ENCODE measurements at regions not wholly inside any gene's neighbourhood (a gene's known extent, or its start where the extent isn't known, plus 50 kb on each side); places are given as distances from the start of the nearest gene placed in this dataset.
"Not testable (repeated sequence)": the region's sequence is repeated elsewhere in the genome, so short reads cannot be mapped to it uniquely, and the experiment has no call there.

DNA sequence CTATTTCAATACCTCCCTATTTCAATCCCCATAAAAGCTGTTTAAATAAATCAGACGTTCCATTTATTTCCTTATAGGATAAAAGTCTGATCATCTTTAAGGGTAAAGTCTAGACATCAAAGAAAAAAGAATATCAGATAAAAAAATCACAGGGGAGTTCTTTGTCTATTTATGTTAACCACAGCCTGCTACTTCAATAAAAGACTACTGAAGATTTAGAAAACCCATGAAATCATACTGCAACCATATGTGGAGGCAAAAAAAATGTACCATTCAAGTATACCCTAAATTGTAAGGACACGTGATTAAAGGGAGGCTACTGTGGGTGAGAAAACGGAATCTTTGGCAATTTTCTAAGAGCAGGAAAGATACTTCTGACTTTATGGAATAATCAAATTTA is 108.2 kb upstream of the TNFSF4 start:
- Mint-ChIP-seq H3K4me3 (no peak overlapping the region), H3K36me3 (ENCODE audit: low read depth) (no peaks in the 10 kb centered on the region), H3K27me3 (ENCODE audit: low read depth, poor library complexity) (peaks cover 7% of the 10 kb centered on the region), H3K4me1 (no peaks in the 10 kb centered on the region), H3K27ac (no peak overlapping the region), H3K9me3 (peaks cover 5% of the 10 kb centered on the region)
- DNase-seq = no peak
- TF ChIP-seq, protein P1, sequence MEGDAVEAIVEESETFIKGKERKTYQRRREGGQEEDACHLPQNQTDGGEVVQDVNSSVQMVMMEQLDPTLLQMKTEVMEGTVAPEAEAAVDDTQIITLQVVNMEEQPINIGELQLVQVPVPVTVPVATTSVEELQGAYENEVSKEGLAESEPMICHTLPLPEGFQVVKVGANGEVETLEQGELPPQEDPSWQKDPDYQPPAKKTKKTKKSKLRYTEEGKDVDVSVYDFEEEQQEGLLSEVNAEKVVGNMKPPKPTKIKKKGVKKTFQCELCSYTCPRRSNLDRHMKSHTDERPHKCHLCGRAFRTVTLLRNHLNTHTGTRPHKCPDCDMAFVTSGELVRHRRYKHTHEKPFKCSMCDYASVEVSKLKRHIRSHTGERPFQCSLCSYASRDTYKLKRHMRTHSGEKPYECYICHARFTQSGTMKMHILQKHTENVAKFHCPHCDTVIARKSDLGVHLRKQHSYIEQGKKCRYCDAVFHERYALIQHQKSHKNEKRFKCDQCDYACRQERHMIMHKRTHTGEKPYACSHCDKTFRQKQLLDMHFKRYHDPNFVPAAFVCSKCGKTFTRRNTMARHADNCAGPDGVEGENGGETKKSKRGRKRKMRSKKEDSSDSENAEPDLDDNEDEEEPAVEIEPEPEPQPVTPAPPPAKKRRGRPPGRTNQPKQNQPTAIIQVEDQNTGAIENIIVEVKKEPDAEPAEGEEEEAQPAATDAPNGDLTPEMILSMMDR (IDR thresholded peaks at IDR 0.05) = no peak

DNA sequence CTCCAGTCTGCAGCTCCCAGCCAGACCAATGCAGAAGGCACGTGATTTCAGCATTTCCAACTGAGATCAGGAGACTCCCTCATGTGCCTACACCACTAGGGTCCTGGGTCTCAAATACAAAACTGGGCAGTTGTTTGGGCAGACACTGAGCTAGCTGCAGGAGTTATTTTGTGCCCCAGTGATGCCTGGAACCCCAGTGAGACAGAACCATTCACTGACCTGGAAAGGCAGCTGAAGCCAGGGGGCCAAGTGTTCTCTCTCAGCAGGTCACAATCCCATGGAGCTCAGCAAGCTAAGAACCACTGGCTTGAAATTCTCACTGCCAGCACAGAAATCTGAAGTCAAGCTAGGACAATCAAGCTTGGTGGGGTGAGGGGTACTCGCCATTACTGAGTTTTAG is 111.7 kb upstream of the TNFSF4 start:
- Mint-ChIP-seq H3K27ac (no peak overlapping the region), H3K9me3 (peaks cover 37% of the 10 kb centered on the region), H3K4me3 (no peak overlapping the region), H3K27me3 (ENCODE audit: low read depth, poor library complexity) (peaks cover 7% of the 10 kb centered on the region), H3K4me1 (no peaks in the 10 kb centered on the region), H3K36me3 (ENCODE audit: low read depth) (no peaks in the 10 kb centered on the region)
- DNase-seq = no peak
- TF ChIP-seq, protein P1 (IDR thresholded peaks at IDR 0.05) = no peak

DNA sequence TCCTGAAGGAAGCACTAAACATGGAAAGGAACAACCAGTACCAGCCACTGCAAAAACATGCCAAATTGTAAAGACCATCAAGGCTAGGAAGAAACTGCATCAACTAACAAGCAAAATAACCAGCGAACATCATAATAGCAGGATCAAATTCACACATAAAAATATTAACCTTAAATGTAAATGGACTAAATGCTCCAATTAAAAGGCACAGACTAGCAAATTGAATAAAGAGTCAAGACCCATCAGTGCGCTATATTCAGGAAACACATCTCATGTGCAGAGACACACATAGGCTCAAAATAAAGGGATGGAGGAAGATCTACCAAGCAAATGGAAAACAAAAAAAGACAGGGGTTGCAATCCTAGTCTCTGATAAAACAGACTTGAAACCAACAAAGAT is 117.2 kb upstream of the TNFSF4 start:
- H3K27me3 Mint-ChIP-seq (ENCODE audit: low read depth, poor library complexity); H3K4me3 Mint-ChIP-seq; H3K27ac Mint-ChIP-seq; DNase-seq; H3K4me1 Mint-ChIP-seq; H3K36me3 Mint-ChIP-seq (ENCODE audit: low read depth): not testable (repeated sequence)
- H3K9me3 Mint-ChIP-seq = peaks cover 47% of the 10 kb centered on the region

DNA sequence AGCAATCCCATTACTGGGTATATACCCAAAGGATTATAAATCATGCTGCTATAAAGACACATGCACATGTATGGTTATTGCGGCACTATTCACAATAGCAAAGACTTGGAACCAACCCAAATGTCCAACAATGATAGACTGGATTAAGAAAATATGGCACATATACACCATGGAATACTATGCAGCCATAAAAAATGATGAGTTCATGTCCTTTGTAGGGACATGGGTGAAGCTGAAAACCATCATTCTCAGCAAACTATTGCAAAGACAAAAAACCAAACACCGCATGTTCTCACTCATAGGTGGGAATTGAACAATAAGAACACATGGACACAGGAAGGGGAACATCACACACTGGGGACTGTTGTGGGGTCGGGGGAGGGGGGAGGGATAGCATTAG is 120.9 kb upstream of the TNFSF4 start:
- not testable (repeated sequence) for H3K4me3 Mint-ChIP-seq; DNase-seq; H3K27me3 Mint-ChIP-seq (ENCODE audit: low read depth, poor library complexity); H3K4me1 Mint-ChIP-seq; H3K36me3 Mint-ChIP-seq (ENCODE audit: low read depth); H3K27ac Mint-ChIP-seq
- H3K9me3 Mint-ChIP-seq = peaks cover 17% of the 10 kb centered on the region

DNA sequence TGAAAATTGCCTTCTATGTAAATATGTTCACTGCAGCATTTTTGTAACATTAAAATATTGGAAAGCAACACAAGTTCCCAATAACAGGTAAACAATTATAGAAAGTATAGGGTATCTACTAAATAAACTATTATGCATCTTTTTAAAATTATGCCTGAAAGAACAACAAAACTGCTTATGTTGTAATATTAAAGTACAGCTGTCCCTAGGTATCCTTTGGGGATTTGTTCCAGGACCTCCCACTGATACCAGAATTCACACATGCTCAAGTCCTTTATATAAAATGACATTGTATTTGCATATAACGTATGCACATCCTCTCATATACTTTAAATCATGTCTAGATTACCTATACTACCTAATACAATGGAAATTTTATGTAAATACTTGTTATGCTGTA is 121.8 kb upstream of the TNFSF4 start:
- no peak overlapping the region for H3K27ac Mint-ChIP-seq
- H3K36me3 Mint-ChIP-seq (ENCODE audit: low read depth) = no peaks in the 10 kb centered on the region
- H3K9me3 Mint-ChIP-seq = peaks cover 9% of the 10 kb centered on the region
- H3K4me3 Mint-ChIP-seq = no peak overlapping the region
- no peaks in the 10 kb centered on the region for H3K4me1 Mint-ChIP-seq
- TF ChIP-seq, protein P1 (IDR thresholded peaks at IDR 0.05) = no peak
- H3K27me3 Mint-ChIP-seq (ENCODE audit: low read depth, poor library complexity) = no peaks in the 10 kb centered on the region
- no peak for DNase-seq

DNA sequence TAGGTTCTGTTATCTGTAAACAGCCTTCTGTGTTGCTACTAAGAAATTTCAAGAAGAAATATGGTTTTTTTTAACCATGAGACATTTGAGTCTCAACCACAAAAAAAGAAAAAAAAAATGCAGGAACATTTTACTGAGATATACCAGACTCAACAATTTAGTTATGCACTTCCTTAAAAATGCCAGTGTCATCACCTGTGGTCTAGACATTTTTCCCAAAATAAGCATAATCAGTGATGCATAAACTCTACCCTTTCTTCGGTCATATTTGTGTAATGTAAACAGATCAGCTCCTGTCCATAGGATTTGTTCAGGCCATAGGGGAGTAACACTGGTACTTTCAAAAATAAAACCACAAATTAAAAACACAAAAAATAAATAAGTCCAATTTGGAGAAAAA is 122.6 kb upstream of the TNFSF4 start:
- TF ChIP-seq, protein P1 (IDR thresholded peaks at IDR 0.05) = no peak
- DNase-seq = no peak
- H3K36me3 Mint-ChIP-seq (ENCODE audit: low read depth) = no peaks in the 10 kb centered on the region
- H3K4me3 Mint-ChIP-seq = no peak overlapping the region
- H3K9me3 Mint-ChIP-seq = peaks cover 4% of the 10 kb centered on the region
- H3K27ac Mint-ChIP-seq = no peak overlapping the region
- H3K27me3 Mint-ChIP-seq (ENCODE audit: low read depth, poor library complexity) = no peaks in the 10 kb centered on the region
- no peaks in the 10 kb centered on the region for H3K4me1 Mint-ChIP-seq

DNA sequence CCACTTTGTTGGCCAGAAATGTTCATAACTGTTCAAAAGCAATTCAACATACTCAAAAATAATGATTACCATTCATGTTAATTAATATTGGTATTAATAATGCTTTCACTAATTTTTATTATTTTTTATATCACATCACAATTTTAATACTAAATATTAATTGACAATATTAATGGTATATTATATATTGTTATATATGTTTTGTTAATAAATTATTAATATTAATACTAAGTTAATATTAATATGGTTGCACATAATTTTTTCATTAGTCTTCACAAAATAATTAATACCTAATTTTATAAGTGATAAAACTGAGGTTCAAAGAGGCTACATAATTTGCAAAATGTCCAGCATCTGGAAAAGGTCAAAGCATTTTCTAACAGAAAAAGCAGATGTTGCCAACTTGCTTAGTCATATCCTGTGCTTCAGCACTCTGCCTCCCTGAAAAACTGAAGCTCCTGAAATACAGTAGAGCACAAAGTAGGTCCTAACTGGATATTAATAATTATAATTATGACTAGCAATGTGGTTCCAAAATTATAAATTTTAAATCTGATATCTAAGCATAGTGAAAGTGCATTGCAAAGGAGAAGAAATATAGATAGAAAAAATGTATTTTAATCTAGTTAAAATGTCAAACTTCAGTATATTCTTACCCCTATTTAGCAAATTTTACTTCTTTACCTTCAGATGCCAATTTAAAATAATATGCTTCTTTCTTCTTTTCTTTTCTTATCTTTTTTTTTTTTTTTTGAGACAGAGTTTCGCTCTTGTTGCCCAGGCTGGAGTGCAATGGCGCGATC is 123.2 kb upstream of the TNFSF4 start:
- no peak overlapping the region for H3K4me3 Mint-ChIP-seq
- H3K27ac Mint-ChIP-seq = no peak overlapping the region

DNA sequence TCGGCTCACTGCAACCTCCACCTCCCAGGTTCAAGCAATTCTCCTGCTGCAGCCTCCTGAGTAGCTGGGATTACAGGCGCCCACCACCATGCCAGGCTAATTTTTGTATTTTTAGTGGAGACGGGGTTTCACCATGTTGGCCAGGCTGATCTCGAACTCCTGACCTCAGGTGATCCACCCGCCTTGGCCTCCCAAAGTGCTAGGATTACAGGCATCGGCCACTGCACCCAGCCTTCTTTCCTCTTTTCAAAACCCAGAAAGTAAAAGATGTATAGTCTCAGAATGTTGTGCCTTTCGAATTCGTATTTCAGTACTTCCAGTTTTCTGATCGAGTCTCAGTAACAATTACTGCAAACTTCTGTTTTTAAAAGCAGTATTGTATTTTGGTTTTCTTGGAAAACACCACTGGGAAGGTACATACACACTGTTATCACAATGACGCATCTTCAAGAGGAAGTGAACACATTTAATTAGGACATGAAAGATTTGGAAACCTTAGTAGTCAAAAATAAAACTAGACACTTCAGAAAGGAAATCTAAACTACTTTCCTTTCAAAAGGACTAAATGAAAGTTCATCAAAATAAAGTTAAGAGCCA is 123.9 kb upstream of the TNFSF4 start:
- DNase-seq; H3K36me3 Mint-ChIP-seq (ENCODE audit: low read depth); H3K4me3 Mint-ChIP-seq; H3K4me1 Mint-ChIP-seq; H3K27ac Mint-ChIP-seq; H3K9me3 Mint-ChIP-seq; H3K27me3 Mint-ChIP-seq (ENCODE audit: low read depth, poor library complexity): not testable (repeated sequence)

More for the DNA sequence above, 123.2 kb upstream of the TNFSF4 start:
- DNase-seq = no peak
- peaks cover 4% of the 10 kb centered on the region for H3K9me3 Mint-ChIP-seq
- H3K27me3 Mint-ChIP-seq (ENCODE audit: low read depth, poor library complexity) = no peaks in the 10 kb centered on the region
- TF ChIP-seq, protein P1 (IDR thresholded peaks at IDR 0.05) = no peak
- no peaks in the 10 kb centered on the region for H3K36me3 Mint-ChIP-seq (ENCODE audit: low read depth)
- H3K4me1 Mint-ChIP-seq = no peaks in the 10 kb centered on the region

All from nephron progenitor cell (in vitro differentiated cells).